GM19455 (cell line): ENCODE measurements at regions not wholly inside any gene's neighbourhood (a gene's known extent, or its start where the extent isn't known, plus 50 kb on each side); places are given as distances from the start of the nearest gene placed in this dataset.
"Not testable (repeated sequence)": the region's sequence is repeated elsewhere in the genome, so short reads cannot be mapped to it uniquely, and the experiment has no call there.

Source experiments
- ATAC-seq: cut with Tn5 transposase; IDR thresholded peaks from one replicate; pipeline ENCODE4 v1.9.1; 2021; ENCODE audit not compliant: unreplicated experiment

DNA sequence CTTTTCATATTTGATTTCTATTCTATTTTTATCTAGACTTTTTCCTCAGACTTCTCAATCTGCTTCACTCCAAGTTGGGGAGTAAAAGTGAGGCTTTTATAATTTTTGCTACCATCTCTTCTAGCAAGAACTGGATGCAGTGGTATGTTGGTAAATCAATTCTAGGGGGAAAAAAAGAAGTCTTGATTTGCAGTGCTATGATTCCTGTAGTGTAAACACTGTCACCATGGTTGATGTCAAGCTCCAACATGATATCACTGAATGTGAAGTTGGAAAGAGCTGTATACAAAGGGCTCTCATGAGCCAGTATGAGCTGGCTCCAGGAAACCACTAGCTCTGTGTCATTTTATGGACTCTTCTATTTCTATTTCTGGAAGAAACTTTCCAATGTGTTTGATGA is 439.2 kb downstream of the NTRK2 start:
- ATAC-seq, result no peak

DNA sequence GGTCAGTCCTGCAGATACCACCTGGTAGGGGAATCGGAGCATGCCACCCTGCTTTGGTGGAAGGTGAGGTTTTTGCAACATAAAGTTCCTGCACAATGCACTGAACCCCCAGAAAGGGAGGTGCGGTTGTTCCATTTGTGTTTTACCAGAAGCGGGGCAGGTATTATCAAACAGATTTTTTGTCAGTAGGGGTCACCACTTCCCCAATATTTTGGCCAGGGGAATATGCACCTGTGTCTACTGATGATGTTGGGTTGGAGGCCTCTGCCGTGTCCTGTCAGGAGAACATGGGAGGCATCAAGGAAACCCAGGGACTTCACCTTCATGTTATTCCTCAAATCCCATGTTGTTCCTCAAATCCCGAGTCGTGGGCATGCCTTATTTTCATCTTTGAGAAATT is 438.7 kb downstream of the NTRK2 start:
- no peak for ATAC-seq

DNA sequence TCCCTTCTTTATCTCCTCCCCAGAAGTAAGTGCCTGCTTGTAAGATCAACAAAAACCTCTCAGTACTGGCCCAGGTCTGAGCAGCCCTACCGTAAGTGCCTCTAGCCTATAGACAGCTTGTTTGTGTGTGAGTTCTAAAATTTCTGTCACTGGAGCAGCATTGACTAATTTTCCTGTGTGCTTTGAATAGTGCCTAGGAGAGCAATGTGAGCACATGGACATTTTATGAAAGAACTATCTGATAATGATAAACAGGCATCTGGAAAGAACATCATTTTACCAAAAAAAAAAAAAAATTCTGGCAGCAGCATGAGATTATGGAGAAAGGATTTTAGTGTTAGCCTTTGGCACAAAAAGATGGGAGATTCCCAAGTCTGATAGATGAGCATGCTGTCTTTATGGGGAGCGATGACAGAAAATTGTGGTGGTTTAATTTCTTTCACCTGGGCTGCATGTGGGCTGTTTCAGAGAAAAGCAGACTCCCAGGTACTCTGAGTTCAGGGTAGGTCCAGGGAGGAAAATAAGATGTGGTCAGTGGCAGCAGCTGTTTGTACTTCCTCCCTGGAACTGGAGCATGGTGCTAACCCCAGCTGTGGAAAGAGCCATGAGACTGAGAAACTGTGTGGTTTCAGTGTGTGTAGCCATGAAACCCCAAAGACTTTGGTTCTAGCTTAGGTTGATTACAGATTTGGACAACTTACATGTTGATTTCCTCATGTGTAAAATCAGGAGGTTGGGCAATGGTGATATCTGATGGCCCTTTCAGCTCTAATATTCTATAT is 419.9 kb downstream of the NTRK2 start:
- ATAC-seq, result no peak

DNA sequence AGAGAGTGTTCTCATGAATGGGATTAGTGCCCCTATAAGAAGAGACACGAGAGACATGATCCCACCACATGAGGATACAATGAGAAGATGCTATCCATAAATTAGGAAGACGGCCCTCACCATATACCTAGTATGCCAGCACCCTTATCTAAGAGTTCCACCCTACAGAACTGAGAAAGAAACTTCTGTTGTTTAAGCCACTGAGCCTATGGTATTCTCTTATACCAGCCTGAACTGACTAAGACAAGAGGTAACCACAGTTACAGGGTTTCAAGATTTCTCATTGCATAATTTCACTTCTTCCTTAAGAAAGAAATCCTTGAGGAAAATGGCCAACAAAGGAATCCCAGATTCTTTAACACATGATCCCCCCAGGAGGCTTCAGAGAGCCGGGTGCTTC is 412.4 kb downstream of the NTRK2 start:
- ATAC-seq, result no peak

DNA sequence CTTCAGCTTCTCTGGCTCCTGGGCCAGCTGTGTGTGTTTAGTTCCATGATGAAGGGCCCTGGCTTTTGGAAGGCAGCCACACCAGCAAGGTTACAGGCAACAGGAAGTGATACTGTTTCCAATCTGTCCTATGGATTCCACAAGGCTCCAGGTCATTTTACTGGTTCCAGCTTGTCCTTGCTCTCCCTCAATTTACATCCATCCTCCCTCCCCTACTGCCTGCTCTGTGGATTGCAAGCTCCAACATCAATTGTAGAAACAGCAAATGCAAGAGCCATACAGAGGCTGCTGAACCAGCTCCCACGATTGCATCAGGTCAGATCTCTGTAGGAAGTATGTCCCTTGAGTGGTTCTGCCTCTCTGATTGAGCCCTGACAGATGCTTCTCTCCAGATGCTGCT is 409.8 kb downstream of the NTRK2 start:
- no peak for ATAC-seq

DNA sequence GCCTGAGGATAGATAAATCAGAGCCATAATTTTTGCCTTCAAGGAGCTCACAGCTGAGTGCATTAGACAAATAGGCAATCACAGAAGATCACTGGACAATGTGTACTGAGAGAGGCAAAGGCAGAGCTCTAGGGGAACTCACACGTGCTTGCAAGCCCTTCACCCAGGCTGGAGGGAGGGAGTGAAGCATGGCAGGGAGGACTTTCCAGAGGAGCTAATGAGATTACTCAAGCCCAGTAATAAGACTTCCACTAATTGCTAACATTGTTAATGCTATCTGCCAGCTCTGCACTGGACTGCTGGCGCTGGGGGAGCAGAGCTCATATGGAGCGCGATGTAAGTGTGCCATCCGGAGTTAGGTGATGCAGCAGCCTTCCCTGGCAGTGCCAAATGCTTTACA is 408.4 kb downstream of the NTRK2 start:
- ATAC-seq, result no peak

DNA sequence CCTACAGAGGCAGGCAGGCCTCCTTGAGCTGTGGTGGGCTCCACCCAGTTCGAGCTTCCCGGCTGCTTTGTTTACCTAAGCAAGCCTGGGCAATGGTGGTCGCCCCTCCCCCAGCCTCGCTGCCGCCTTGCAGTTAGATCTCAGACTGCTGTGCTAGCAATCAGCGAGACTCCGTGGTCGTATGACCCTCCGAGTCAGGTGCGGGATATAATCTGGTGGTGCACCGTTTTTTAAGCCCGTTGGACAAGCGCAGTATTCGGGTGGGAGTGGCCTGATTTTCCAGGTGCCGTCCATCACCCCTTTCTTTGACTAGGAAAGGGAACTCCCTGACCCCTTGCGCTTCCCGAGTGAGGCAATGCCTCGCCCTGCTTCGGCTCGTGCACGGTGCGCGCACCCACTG is 407.6 kb downstream of the NTRK2 start:
- not testable (repeated sequence) for ATAC-seq
